GM23248 (cell line): ENCODE measurements at regions not wholly inside any gene's neighbourhood (a gene's known extent, or its start where the extent isn't known, plus 50 kb on each side); places are given as distances from the start of the nearest gene placed in this dataset.

ENCODE experiments used
- EZH2 ChIP-seq: fragments of 200-600 bp; sonication (generic); IDR thresholded peaks from 2 replicates; pipeline ENCODE4 v1.6.1; 2018; ENCODE audit warnings: antibody characterized with exemption, mild to moderate bottlenecking; ENCODE audit not compliant: insufficient read depth, poor library complexity, severe bottlenecking
- EZH2phosphoT487 ChIP-seq: fragments of 200-600 bp; sonication (generic); IDR thresholded peaks from 2 replicates; pipeline ENCODE4 v1.6.1; 2018; ENCODE audit warnings: antibody characterized with exemption, moderate library complexity, mild to moderate bottlenecking, low read depth; ENCODE audit not compliant: insufficient read depth

DNA sequence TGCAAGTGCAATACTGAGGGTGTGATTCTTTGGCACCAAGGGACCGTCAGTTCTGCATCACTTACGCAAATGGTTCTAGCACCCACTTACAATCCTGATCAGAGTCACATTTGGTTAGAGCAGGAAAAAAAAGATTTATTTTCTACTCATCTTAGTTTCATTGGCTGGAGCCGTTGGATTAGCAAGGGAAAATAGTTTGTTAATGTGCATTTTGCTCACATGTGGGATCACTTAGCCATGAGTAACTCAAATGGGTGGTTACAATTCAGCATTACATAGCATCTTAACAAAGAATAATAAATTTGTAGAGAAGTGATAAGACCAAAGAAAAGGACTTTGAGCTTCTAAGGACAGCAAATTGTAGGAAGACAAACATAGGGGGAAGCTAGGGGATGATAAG is 216.9 kb downstream of the AUH start:
- no peak for TF ChIP-seq EZH2
- TF ChIP-seq EZH2phosphoT487: no peak
